HEK293 (cell line): ENCODE measurements at regions not wholly inside any gene's neighbourhood (a gene's known extent, or its start where the extent isn't known, plus 50 kb on each side); places are given as distances from the start of the nearest gene placed in this dataset.

Source experiments
- GLIS2 ChIP-seq: fragments of 450-650 bp; formaldehyde crosslinking; IDR thresholded peaks from 2 replicates; pipeline ENCODE4 v1.5.1; 2016; ENCODE audit warnings: missing biosample characterization, missing genetic modification characterization
- IKZF3 ChIP-seq: fragments of 450-650 bp; IDR thresholded peaks from 2 replicates; pipeline ENCODE4 v1.5.0; 2018; ENCODE audit warnings: missing biosample characterization, mild to moderate bottlenecking, missing genetic modification characterization, moderate library complexity
- KLF9 ChIP-seq: fragments of 450-650 bp; formaldehyde crosslinking; IDR thresholded peaks from 2 replicates; pipeline ENCODE4 v1.5.1; 2016; ENCODE audit warnings: missing biosample characterization, missing genetic modification characterization, low read depth
- MZF1 ChIP-seq: fragments of 450-650 bp; formaldehyde crosslinking; IDR thresholded peaks from 2 replicates; pipeline ENCODE4 v1.5.1; 2017; ENCODE audit warnings: missing biosample characterization, missing genetic modification characterization, borderline replicate concordance
- SP7 ChIP-seq: fragments of 450-650 bp; formaldehyde crosslinking; IDR thresholded peaks from 2 replicates; pipeline ENCODE4 v1.5.1; 2016; ENCODE audit warnings: missing biosample characterization, missing genetic modification characterization
- TRIM28 ChIP-seq: IDR thresholded peaks from 2 replicates; pipeline ENCODE4 v1.6.1; 2011; ENCODE audit warnings: low read length, control low read depth, borderline replicate concordance
- YY1 ChIP-seq: fragments of 450-650 bp; formaldehyde crosslinking; IDR thresholded peaks from 2 replicates; pipeline ENCODE4 v1.5.1; 2018; ENCODE audit warnings: missing biosample characterization, missing genetic modification characterization
- ZBTB1 ChIP-seq: fragments of 450-650 bp; formaldehyde crosslinking; IDR thresholded peaks from 2 replicates; pipeline ENCODE4 v1.5.1; 2016; ENCODE audit warnings: missing biosample characterization, missing genetic modification characterization
- ZFHX2 ChIP-seq: fragments of 450-650 bp; formaldehyde crosslinking; conservative IDR thresholded peaks from 2 replicates; pipeline ENCODE4 v1.5.1; 2016; ENCODE audit warnings: missing biosample characterization, missing genetic modification characterization
- ZNF140 ChIP-seq: fragments of 450-650 bp; formaldehyde crosslinking; IDR thresholded peaks from 2 replicates; pipeline ENCODE4 v1.5.1; 2016; ENCODE audit warnings: missing biosample characterization, missing genetic modification characterization
- ZNF146 ChIP-seq: fragments of 450-650 bp; formaldehyde crosslinking; IDR thresholded peaks from 2 replicates; pipeline ENCODE4 v1.5.1; 2016; ENCODE audit warnings: missing biosample characterization, missing genetic modification characterization
- ZNF175 ChIP-seq: fragments of 450-650 bp; formaldehyde crosslinking; IDR thresholded peaks from 2 replicates; pipeline ENCODE4 v1.5.1; 2016; ENCODE audit warnings: missing biosample characterization, missing genetic modification characterization
- ZNF19 ChIP-seq: fragments of 450-650 bp; formaldehyde crosslinking; IDR thresholded peaks from 2 replicates; pipeline ENCODE4; 2016; ENCODE audit warnings: missing biosample characterization, missing genetic modification characterization, low read depth
- ZNF274 ChIP-seq, 2 experiments: fragments of 200-500 bp in 1 of 2; fragments of 450-650 bp in 1 of 2; sonication (Bioruptor generic) in 1 of 2; formaldehyde crosslinking in 1 of 2; IDR thresholded peaks; 2 replicates each; pipeline versions ENCODE4 v1.5.1 to v1.6.1; 2014 to 2016; ENCODE audit warnings: borderline replicate concordance in 1 of 2, inconsistent platforms in 1 of 2, low read length in 1 of 2, missing biosample characterization in 1 of 2, missing genetic modification characterization in 1 of 2
- ZNF341 ChIP-seq: fragments of 450-650 bp; formaldehyde crosslinking; IDR thresholded peaks from 2 replicates; pipeline ENCODE4; 2016; ENCODE audit warnings: low read depth, missing biosample characterization, missing genetic modification characterization
- ZNF48 ChIP-seq: fragments of 450-650 bp; formaldehyde crosslinking; IDR thresholded peaks from 2 replicates; pipeline ENCODE4 v1.5.1; 2016; ENCODE audit warnings: missing biosample characterization, missing genetic modification characterization
- ZNF571 ChIP-seq: fragments of 450-650 bp; formaldehyde crosslinking; IDR thresholded peaks from 2 replicates; pipeline ENCODE4 v1.5.0; 2017; ENCODE audit warnings: missing biosample characterization, missing genetic modification characterization
- ZNF585B ChIP-seq: fragments of 450-650 bp; formaldehyde crosslinking; IDR thresholded peaks from 2 replicates; pipeline ENCODE4 v1.5.1; 2016; ENCODE audit warnings: missing biosample characterization, missing genetic modification characterization
- ZNF623 ChIP-seq: fragments of 450-650 bp; formaldehyde crosslinking; IDR thresholded peaks from 2 replicates; pipeline ENCODE4 v1.5.1; 2016; ENCODE audit warnings: missing biosample characterization, missing genetic modification characterization
- ZNF626 ChIP-seq: fragments of 450-650 bp; sonication (Bioruptor Pico); formaldehyde crosslinking; IDR thresholded peaks from 2 replicates; pipeline ENCODE4 v1.5.1; 2018; ENCODE audit warnings: missing biosample characterization, missing genetic modification characterization, inconsistent platforms
- ZNF629 ChIP-seq: fragments of 450-650 bp; formaldehyde crosslinking; IDR thresholded peaks from 2 replicates; pipeline ENCODE4 v1.5.1; 2017; ENCODE audit warnings: missing biosample characterization, missing genetic modification characterization
- ZNF660 ChIP-seq: fragments of 450-650 bp; IDR thresholded peaks from 2 replicates; pipeline ENCODE4 v1.5.1; 2018; ENCODE audit warnings: missing biosample characterization, mild to moderate bottlenecking, missing genetic modification characterization
- ZNF664 ChIP-seq: fragments of 450-650 bp; formaldehyde crosslinking; IDR thresholded peaks from 2 replicates; pipeline ENCODE4 v1.5.1; 2016; ENCODE audit warnings: missing biosample characterization, missing genetic modification characterization
- ZNF791 ChIP-seq: fragments of 450-650 bp; formaldehyde crosslinking; IDR thresholded peaks from 2 replicates; pipeline ENCODE4 v1.5.1; 2016; ENCODE audit warnings: missing biosample characterization, missing genetic modification characterization
- ZNF830 ChIP-seq: fragments of 450-650 bp; IDR thresholded peaks from 2 replicates; pipeline ENCODE4 v1.5.0; 2018; ENCODE audit warnings: missing biosample characterization, missing genetic modification characterization, low read depth, mild to moderate bottlenecking, moderate library complexity
- ZNF837 ChIP-seq: fragments of 450-650 bp; formaldehyde crosslinking; IDR thresholded peaks from 2 replicates; pipeline ENCODE4 v1.5.1; 2016; ENCODE audit warnings: missing biosample characterization, missing genetic modification characterization
- TF ChIP-seq, protein P1 (sequence below): fragments of 450-650 bp; formaldehyde crosslinking; IDR thresholded peaks from 2 replicates; pipeline ENCODE4 v1.5.1; 2016; ENCODE audit warnings: missing biosample characterization, missing genetic modification characterization
- TF ChIP-seq, protein P2 (sequence below): fragments of 450-650 bp; formaldehyde crosslinking; IDR thresholded peaks from 2 replicates; pipeline ENCODE4 v1.5.0; 2017; ENCODE audit warnings: missing biosample characterization, missing genetic modification characterization, borderline replicate concordance
- TF ChIP-seq, protein P3 (sequence below): fragments of 450-650 bp; formaldehyde crosslinking; IDR thresholded peaks from 2 replicates; pipeline ENCODE4 v1.5.1; 2016; ENCODE audit warnings: missing biosample characterization, missing genetic modification characterization, low read depth
- TF ChIP-seq, protein P4 (sequence below): fragments of 450-650 bp; formaldehyde crosslinking; optimal IDR thresholded peaks from 2 replicates; pipeline ENCODE3; 2016; ENCODE audit warnings: missing biosample characterization, mild to moderate bottlenecking, missing genetic modification characterization
- TF ChIP-seq, protein P5 (sequence below): fragments of 450-650 bp; formaldehyde crosslinking; IDR thresholded peaks from 2 replicates; pipeline ENCODE4 v1.5.1; 2017; ENCODE audit warnings: missing biosample characterization, missing genetic modification characterization
- TF ChIP-seq, protein P6 (sequence below): fragments of 450-650 bp; formaldehyde crosslinking; IDR thresholded peaks from 2 replicates; pipeline ENCODE4 v1.5.1; 2017; ENCODE audit warnings: missing biosample characterization, missing genetic modification characterization

DNA sequence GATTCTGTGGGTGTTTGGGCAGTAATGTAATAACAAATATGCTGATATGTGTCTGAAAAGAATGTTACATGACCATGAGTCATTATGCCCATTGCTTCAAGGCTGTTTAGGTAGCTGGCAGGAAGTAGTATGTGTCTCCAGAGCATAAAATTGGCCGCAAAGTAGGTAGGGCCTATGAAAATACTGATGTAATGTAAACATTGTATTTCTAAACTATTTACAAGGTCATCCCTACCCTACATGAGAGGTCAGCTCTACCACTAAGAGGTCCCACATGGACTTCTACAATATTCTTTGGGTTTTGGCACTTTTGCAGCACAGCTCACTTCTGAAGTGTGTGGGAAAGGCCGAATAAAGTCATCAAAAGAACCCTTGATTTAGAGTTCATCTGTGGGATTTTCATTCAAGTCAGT lies 301.9 kb downstream of the AHR start (continued):
- TF ChIP-seq, protein P1, sequence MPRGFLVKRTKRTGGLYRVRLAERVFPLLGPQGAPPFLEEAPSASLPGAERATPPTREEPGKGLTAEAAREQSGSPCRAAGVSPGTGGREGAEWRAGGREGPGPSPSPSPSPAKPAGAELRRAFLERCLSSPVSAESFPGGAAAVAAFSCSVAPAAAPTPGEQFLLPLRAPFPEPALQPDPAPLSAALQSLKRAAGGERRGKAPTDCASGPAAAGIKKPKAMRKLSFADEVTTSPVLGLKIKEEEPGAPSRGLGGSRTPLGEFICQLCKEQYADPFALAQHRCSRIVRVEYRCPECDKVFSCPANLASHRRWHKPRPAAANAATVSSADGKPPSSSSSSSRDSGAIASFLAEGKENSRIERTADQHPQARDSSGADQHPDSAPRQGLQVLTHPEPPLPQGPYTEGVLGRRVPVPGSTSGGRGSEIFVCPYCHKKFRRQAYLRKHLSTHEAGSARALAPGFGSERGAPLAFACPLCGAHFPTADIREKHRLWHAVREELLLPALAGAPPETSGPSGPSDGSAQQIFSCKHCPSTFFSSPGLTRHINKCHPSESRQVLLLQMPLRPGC (tag by site-specific recombination), result peak; percentile 67
- peak; percentile 10 for TF ChIP-seq SP7 (tag by site-specific recombination)
- TF ChIP-seq ZFHX2 (tag by site-specific recombination), result peak; percentile 43
- no peak for TF ChIP-seq ZNF175 (tag by site-specific recombination)
- TF ChIP-seq, protein P2, sequence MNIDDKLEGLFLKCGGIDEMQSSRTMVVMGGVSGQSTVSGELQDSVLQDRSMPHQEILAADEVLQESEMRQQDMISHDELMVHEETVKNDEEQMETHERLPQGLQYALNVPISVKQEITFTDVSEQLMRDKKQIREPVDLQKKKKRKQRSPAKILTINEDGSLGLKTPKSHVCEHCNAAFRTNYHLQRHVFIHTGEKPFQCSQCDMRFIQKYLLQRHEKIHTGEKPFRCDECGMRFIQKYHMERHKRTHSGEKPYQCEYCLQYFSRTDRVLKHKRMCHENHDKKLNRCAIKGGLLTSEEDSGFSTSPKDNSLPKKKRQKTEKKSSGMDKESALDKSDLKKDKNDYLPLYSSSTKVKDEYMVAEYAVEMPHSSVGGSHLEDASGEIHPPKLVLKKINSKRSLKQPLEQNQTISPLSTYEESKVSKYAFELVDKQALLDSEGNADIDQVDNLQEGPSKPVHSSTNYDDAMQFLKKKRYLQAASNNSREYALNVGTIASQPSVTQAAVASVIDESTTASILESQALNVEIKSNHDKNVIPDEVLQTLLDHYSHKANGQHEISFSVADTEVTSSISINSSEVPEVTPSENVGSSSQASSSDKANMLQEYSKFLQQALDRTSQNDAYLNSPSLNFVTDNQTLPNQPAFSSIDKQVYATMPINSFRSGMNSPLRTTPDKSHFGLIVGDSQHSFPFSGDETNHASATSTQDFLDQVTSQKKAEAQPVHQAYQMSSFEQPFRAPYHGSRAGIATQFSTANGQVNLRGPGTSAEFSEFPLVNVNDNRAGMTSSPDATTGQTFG (tag by site-specific recombination), result no peak
- no peak for TF ChIP-seq ZNF830
- TF ChIP-seq ZNF146, result peak; percentile 32; the same call in 1 of the 2 replicates
- no peak for TF ChIP-seq MZF1 (tag by site-specific recombination)
- TF ChIP-seq ZNF791 (tag by site-specific recombination), result no peak
- TF ChIP-seq ZNF571, result no peak
- peak; percentile 91 for TF ChIP-seq ZNF660 (tag by site-specific recombination)
- peak; percentile 44 for TF ChIP-seq GLIS2 (tag by site-specific recombination)
- TF ChIP-seq, protein P3, sequence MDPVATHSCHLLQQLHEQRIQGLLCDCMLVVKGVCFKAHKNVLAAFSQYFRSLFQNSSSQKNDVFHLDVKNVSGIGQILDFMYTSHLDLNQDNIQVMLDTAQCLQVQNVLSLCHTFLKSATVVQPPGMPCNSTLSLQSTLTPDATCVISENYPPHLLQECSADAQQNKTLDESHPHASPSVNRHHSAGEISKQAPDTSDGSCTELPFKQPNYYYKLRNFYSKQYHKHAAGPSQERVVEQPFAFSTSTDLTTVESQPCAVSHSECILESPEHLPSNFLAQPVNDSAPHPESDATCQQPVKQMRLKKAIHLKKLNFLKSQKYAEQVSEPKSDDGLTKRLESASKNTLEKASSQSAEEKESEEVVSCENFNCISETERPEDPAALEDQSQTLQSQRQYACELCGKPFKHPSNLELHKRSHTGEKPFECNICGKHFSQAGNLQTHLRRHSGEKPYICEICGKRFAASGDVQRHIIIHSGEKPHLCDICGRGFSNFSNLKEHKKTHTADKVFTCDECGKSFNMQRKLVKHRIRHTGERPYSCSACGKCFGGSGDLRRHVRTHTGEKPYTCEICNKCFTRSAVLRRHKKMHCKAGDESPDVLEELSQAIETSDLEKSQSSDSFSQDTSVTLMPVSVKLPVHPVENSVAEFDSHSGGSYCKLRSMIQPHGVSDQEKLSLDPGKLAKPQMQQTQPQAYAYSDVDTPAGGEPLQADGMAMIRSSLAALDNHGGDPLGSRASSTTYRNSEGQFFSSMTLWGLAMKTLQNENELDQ (tag by site-specific recombination), result no peak
- no peak for TF ChIP-seq ZNF664
- TF ChIP-seq ZNF585B, result no peak
- no peak for TF ChIP-seq ZBTB1 (tag by site-specific recombination)
- TF ChIP-seq KLF9 (tag by site-specific recombination), result no peak
- TF ChIP-seq ZNF626, result no peak
- no peak for TF ChIP-seq ZNF48 (tag by site-specific recombination)
- TF ChIP-seq, protein P4, sequence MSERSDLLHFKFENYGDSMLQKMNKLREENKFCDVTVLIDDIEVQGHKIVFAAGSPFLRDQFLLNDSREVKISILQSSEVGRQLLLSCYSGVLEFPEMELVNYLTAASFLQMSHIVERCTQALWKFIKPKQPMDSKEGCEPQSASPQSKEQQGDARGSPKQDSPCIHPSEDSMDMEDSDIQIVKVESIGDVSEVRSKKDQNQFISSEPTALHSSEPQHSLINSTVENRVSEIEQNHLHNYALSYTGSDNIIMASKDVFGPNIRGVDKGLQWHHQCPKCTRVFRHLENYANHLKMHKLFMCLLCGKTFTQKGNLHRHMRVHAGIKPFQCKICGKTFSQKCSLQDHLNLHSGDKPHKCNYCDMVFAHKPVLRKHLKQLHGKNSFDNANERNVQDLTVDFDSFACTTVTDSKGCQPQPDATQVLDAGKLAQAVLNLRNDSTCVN, result no peak
- no peak for TF ChIP-seq ZNF140
- peak; percentile 6; the same call in 1 of the 2 replicates for TF ChIP-seq IKZF3 (tag by site-specific recombination)
- peak; percentile 41 for TF ChIP-seq ZNF629 (tag by site-specific recombination)
- no peak for TF ChIP-seq ZNF19 (tag by site-specific recombination)
- TF ChIP-seq, protein P5, sequence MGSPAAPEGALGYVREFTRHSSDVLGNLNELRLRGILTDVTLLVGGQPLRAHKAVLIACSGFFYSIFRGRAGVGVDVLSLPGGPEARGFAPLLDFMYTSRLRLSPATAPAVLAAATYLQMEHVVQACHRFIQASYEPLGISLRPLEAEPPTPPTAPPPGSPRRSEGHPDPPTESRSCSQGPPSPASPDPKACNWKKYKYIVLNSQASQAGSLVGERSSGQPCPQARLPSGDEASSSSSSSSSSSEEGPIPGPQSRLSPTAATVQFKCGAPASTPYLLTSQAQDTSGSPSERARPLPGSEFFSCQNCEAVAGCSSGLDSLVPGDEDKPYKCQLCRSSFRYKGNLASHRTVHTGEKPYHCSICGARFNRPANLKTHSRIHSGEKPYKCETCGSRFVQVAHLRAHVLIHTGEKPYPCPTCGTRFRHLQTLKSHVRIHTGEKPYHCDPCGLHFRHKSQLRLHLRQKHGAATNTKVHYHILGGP (tag by site-specific recombination), result no peak
- no peak for TF ChIP-seq ZNF837 (tag by site-specific recombination)
- no peak for TF ChIP-seq YY1 (tag by site-specific recombination)
- TF ChIP-seq, protein P6, sequence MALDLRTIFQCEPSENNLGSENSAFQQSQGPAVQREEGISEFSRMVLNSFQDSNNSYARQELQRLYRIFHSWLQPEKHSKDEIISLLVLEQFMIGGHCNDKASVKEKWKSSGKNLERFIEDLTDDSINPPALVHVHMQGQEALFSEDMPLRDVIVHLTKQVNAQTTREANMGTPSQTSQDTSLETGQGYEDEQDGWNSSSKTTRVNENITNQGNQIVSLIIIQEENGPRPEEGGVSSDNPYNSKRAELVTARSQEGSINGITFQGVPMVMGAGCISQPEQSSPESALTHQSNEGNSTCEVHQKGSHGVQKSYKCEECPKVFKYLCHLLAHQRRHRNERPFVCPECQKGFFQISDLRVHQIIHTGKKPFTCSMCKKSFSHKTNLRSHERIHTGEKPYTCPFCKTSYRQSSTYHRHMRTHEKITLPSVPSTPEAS (tag by site-specific recombination), result no peak
- no peak for TF ChIP-seq ZNF623
- TF ChIP-seq ZNF274 (IDR thresholded peaks at IDR 0.05; ENCODE audit: low read length), result no peak
- TF ChIP-seq ZNF274 (tag by site-specific recombination; IDR thresholded peaks at IDR 0.05; ENCODE audit: borderline replicate concordance), result no peak
- no peak for TF ChIP-seq TRIM28
- TF ChIP-seq ZNF341, result no peak
